ENCODE measurements at regions not wholly inside any gene's neighbourhood (a gene's known extent, or its start where the extent isn't known, plus 50 kb on each side); places are given as distances from the start of the nearest gene placed in this dataset.

- no peak for TF ChIP-seq CTCF (IDR thresholded peaks at IDR 0.05; ENCODE audit: low read depth, low read length)
- no peak for TF ChIP-seq EZH2phosphoT487 (IDR thresholded peaks at IDR 0.05; ENCODE audit: low read depth)
Observed at GRCh38 chr9:18382243-18382642, 91.7 kb upstream of the ADAMTSL1 start.
